IMR-90 (cell line): ENCODE measurements at regions not wholly inside any gene's neighbourhood (a gene's known extent, or its start where the extent isn't known, plus 50 kb on each side); places are given as distances from the start of the nearest gene placed in this dataset.

Source experiments
- ATAC-seq: fragments of 200-7000 bp; cut with Tn5 transposase; 2 replicates; pipeline ENCODE4 v1.9.1; 2020; ENCODE audit warnings: low read depth, mild to moderate bottlenecking, moderate library complexity
- BruUV-seq: library from RNA; stranded (reverse); fragments of 400-500 nt; replicated peaks from 2 replicates; lab custom pipeline; 2021; lab: Mats Ljungman, UMichigan
- CTCF ChIA-PET: fragments of 300-600 bp; formaldehyde crosslinking; extraction: SDS; loops from one replicate; lab custom pipeline; 2021; ENCODE audit warnings: antibody characterized with exemption; lab: Yijun Ruan, JAX
- POLR2A ChIA-PET: fragments of 300-600 bp; sonication (Branson Sonifier 250); formaldehyde crosslinking; loops from one replicate; lab custom pipeline; 2022; ENCODE audit warnings: antibody characterized with exemption; ENCODE audit not compliant: unreplicated experiment; lab: Charles Lee
- DNase-seq: peaks from one replicate; pipeline ENCODE4 v3.0.0; 2013
- H2AFZ ChIP-seq: replicated peaks from 2 replicates; pipeline ENCODE3; 2013; ENCODE audit warnings: low read length, mild to moderate bottlenecking; ENCODE audit not compliant: poor library complexity
- H2AK5ac ChIP-seq: 2 replicates; pipeline ENCODE4 v1.6.1; 2013; ENCODE audit warnings: low read depth, low read length, inconsistent platforms
- H2AK9ac ChIP-seq: replicated peaks from 2 replicates; pipeline ENCODE3; 2013; ENCODE audit warnings: mild to moderate bottlenecking, low read depth, low read length, moderate library complexity; ENCODE audit not compliant: poor library complexity
- H2BK120ac ChIP-seq: 2 replicates; pipeline ENCODE4 v1.6.1; 2013; ENCODE audit warnings: low read depth, low read length, inconsistent platforms
- H2BK15ac ChIP-seq: 3 replicates; pipeline ENCODE4 v1.6.1; 2013; ENCODE audit warnings: low read depth, low read length, inconsistent platforms
- H2BK20ac ChIP-seq: 2 replicates; pipeline ENCODE4 v1.6.1; 2013; ENCODE audit warnings: low read depth, mild to moderate bottlenecking, inconsistent platforms, low read length, moderate library complexity
- H2BK5ac ChIP-seq: 2 replicates; pipeline ENCODE4 v1.6.1; 2013; ENCODE audit warnings: mild to moderate bottlenecking, low read depth, low read length, inconsistent platforms; ENCODE audit not compliant: poor library complexity, severe bottlenecking
- H3K14ac ChIP-seq: replicated peaks from 2 replicates; pipeline ENCODE4 v1.6.1; 2013; ENCODE audit warnings: low read depth, low read length, inconsistent platforms
- H3K18ac ChIP-seq: 2 replicates; pipeline ENCODE4 v1.6.1; 2013; ENCODE audit warnings: low read depth, low read length, control low read depth
- H3K23ac ChIP-seq: 2 replicates; pipeline ENCODE4 v1.6.1; 2013; ENCODE audit warnings: low read depth, low read length, inconsistent platforms
- H3K27ac ChIP-seq: 2 replicates; pipeline ENCODE4 v1.5.1; 2013; ENCODE audit warnings: mild to moderate bottlenecking, control low read depth, low read length; ENCODE audit not compliant: insufficient read depth
- H3K27me3 ChIP-seq: 2 replicates; pipeline ENCODE4 v1.6.1; 2013; ENCODE audit warnings: low read length; ENCODE audit not compliant: control insufficient read depth, insufficient read depth
- H3K36me3 ChIP-seq: 2 replicates; pipeline ENCODE4 v1.6.1; 2013; ENCODE audit warnings: low read length, mixed read lengths; ENCODE audit not compliant: control insufficient read depth, insufficient read depth
- H3K4ac ChIP-seq: 2 replicates; pipeline ENCODE4 v1.6.1; 2013; ENCODE audit warnings: low read depth, low read length, inconsistent platforms
- H3K4me1 ChIP-seq: 2 replicates; pipeline ENCODE4 v1.6.1; 2013; ENCODE audit warnings: low read length, mixed read lengths; ENCODE audit not compliant: control insufficient read depth, insufficient read depth
- H3K4me2 ChIP-seq: 2 replicates; pipeline ENCODE4 v1.6.1; 2013; ENCODE audit warnings: low read depth, mild to moderate bottlenecking, control low read depth, low read length, moderate library complexity
- H3K4me3 ChIP-seq: 2 replicates; pipeline ENCODE4 v1.5.1; 2013; ENCODE audit warnings: low read depth, mild to moderate bottlenecking, control low read depth, low read length, moderate library complexity; ENCODE audit not compliant: insufficient read depth
- H3K56ac ChIP-seq: 2 replicates; pipeline ENCODE4 v1.6.1; 2013; ENCODE audit warnings: low read length, inconsistent platforms; ENCODE audit not compliant: insufficient read depth; ENCODE audit errors: extremely low read depth
- H3K79me1 ChIP-seq, 2 experiments: 2 replicates each; pipeline ENCODE4 v1.6.1; 2013; ENCODE audit warnings: low read length in 2 of 2, inconsistent platforms in 1 of 2, low read depth in 1 of 2
- H3K9ac ChIP-seq: 2 replicates; pipeline ENCODE4 v1.6.1; 2013; ENCODE audit warnings: low read depth, low read length, control low read depth
- H3K9me1 ChIP-seq: 2 replicates; pipeline ENCODE4 v1.6.1; 2013; ENCODE audit warnings: low read length, inconsistent platforms; ENCODE audit not compliant: insufficient read depth
- H3K9me3 ChIP-seq: 2 replicates; pipeline ENCODE4 v1.6.1; 2013; ENCODE audit warnings: low read length; ENCODE audit not compliant: control insufficient read depth, insufficient read depth
- H4K20me1 ChIP-seq: 2 replicates; pipeline ENCODE4 v1.6.1; 2013; ENCODE audit warnings: low read length, inconsistent platforms; ENCODE audit not compliant: insufficient read depth
- H4K5ac ChIP-seq: 2 replicates; pipeline ENCODE4 v1.6.1; 2013; ENCODE audit warnings: mild to moderate bottlenecking, low read depth, low read length, control low read depth
- H4K8ac ChIP-seq, 2 experiments: 2 replicates each; pipeline ENCODE4 v1.6.1; 2013; ENCODE audit warnings: low read depth in 2 of 2, low read length in 2 of 2, control low read depth in 1 of 2, inconsistent platforms in 1 of 2
- H4K91ac ChIP-seq: 2 replicates; pipeline ENCODE4 v1.6.1; 2013; ENCODE audit warnings: low read depth, low read length, inconsistent platforms; ENCODE audit not compliant: insufficient read depth
- BHLHE40 ChIP-seq: fragments of 150-350 bp; IDR thresholded peaks from 2 replicates; pipeline ENCODE4 v1.6.1; 2016; ENCODE audit warnings: mild to moderate bottlenecking, low read depth, low read length
- CHD1 ChIP-seq: IDR thresholded peaks from 2 replicates; pipeline ENCODE4 v1.6.1; 2012; ENCODE audit warnings: low read depth, low read length, improper control_type of control experiment
- ELK1 ChIP-seq: fragments of 150-350 bp; IDR thresholded peaks from 2 replicates; pipeline ENCODE4 v1.6.1; 2016; ENCODE audit warnings: low read depth, mild to moderate bottlenecking, low read length, moderate library complexity, borderline replicate concordance
- FOS ChIP-seq: fragments of 150-350 bp; IDR thresholded peaks from 2 replicates; pipeline ENCODE4 v1.6.1; 2016; ENCODE audit warnings: low read depth, low read length
- MAFK ChIP-seq: IDR thresholded peaks from 2 replicates; pipeline ENCODE4 v1.6.1; 2012; ENCODE audit warnings: low read depth, low read length, improper control_type of control experiment
- MAZ ChIP-seq: IDR thresholded peaks from 2 replicates; pipeline ENCODE4 v1.6.1; 2012; ENCODE audit warnings: low read depth, mild to moderate bottlenecking, low read length, improper control_type of control experiment, moderate library complexity, borderline replicate concordance
- MXI1 ChIP-seq: IDR thresholded peaks from 2 replicates; pipeline ENCODE4 v1.6.1; 2012; ENCODE audit warnings: low read depth, mild to moderate bottlenecking, low read length, moderate library complexity, borderline replicate concordance
- NFE2L2 ChIP-seq: fragments of 150-350 bp; IDR thresholded peaks from 2 replicates; pipeline ENCODE4 v1.6.1; 2016; ENCODE audit warnings: low read depth, mild to moderate bottlenecking, low read length
- POLR2A ChIP-seq: IDR thresholded peaks from 2 replicates; pipeline ENCODE4 v1.6.1; 2012; ENCODE audit warnings: mild to moderate bottlenecking, low read depth, low read length
- RAD21 ChIP-seq: IDR thresholded peaks from 2 replicates; pipeline ENCODE4 v1.6.1; 2012; ENCODE audit warnings: low read length, improper control_type of control experiment
- RCOR1 ChIP-seq: IDR thresholded peaks from 2 replicates; pipeline ENCODE4 v1.6.1; 2012; ENCODE audit warnings: mild to moderate bottlenecking, low read length, improper control_type of control experiment; ENCODE audit not compliant: insufficient replicate concordance
- RFX5 ChIP-seq: IDR thresholded peaks from 2 replicates; pipeline ENCODE4 v1.8.0; 2012; ENCODE audit warnings: low read depth, mild to moderate bottlenecking, low read length, moderate library complexity
- SMC3 ChIP-seq: fragments of 150-350 bp; IDR thresholded peaks from 2 replicates; pipeline ENCODE4 v1.6.1; 2016; ENCODE audit warnings: low read depth, mild to moderate bottlenecking, antibody characterized with exemption, low read length, moderate library complexity
- WGBS, 2 experiments: methylation state at CpG; one replicate each; pipeline versions ENCODE4 v1.1.5 to v1.1.7; 2013; ENCODE audit warnings: missing lambda C conversion rate in 2 of 2; ENCODE audit not compliant: insufficient read length in 1 of 2; ENCODE audit errors: extremely low coverage in 2 of 2; 5-methylcytosine and 5-hydroxymethylcytosine counted together
- dilution Hi-C: fragments of 300-500 bp; cut with HindIII; formaldehyde crosslinking; loops from one replicate; pipeline ENCODE4 v1.14.3; 2018; ENCODE audit warnings: low sequenced_read_pairs; ENCODE audit not compliant: unreplicated experiment
- in situ Hi-C: fragments of 300-500 bp; cut with MboI; formaldehyde crosslinking; loops from 3 replicates; pipeline ENCODE4 v1.14.3; 2019; ENCODE audit warnings: low sequenced_read_pairs, inconsistent platforms, mixed read lengths
- intact Hi-C: fragments of 100-400 bp; cut with micrococcal nuclease; formaldehyde crosslinking; loops from 2 replicates; pipeline ENCODE4 v1.10.0; 2022
- TF ChIP-seq, protein P1 (sequence below): conservative IDR thresholded peaks from 2 replicates; pipeline ENCODE4 v1.5.1; 2012; ENCODE audit warnings: mild to moderate bottlenecking, low read depth, low read length, improper control_type of control experiment
- TF ChIP-seq, protein P2 (sequence below): fragments of 150-350 bp; IDR thresholded peaks from 2 replicates; pipeline ENCODE4 v1.6.1; 2017; ENCODE audit warnings: mild to moderate bottlenecking, antibody characterized with exemption, low read length, low read depth

- ATAC-seq = no peak
- no peaks in the 10 kb centered on the region for H3K27me3 ChIP-seq
- CTCF ChIA-PET = no interaction called here
- H3K36me3 ChIP-seq = no peaks in the 10 kb centered on the region
- no peak overlapping the region for H3K4ac ChIP-seq
- no peak overlapping the region for H2AFZ ChIP-seq
- peak overlapping the region; percentile 55 for H2AK9ac ChIP-seq
- no peak overlapping the region for H2BK20ac ChIP-seq
- H2BK5ac ChIP-seq = no peak overlapping the region
- WGBS, 2 experiments = 58% methylated on average over 41 of the region's 88 CpGs; no CpG with 5 or more reads in 1 of the 2 experiments
- no peak overlapping the region for H3K23ac ChIP-seq
- in situ Hi-C loops = no loop called here
- H4K20me1 ChIP-seq = no peaks in the 10 kb centered on the region
- H3K14ac ChIP-seq = no peak overlapping the region
- dilution Hi-C loops = no loop called here
- no peak overlapping the region for H4K5ac ChIP-seq
- POLR2A ChIA-PET = no interaction called here
- no TSS peak for BruUV-seq
- no peaks in the 10 kb centered on the region for H3K79me1 ChIP-seq
- no peak overlapping the region for H3K27ac ChIP-seq
- no peak overlapping the region for H3K4me3 ChIP-seq
- DNase-seq = no peak
- no peak overlapping the region for H2BK15ac ChIP-seq
- no peak overlapping the region for H4K91ac ChIP-seq
- H3K9me1 ChIP-seq = no peaks in the 10 kb centered on the region
- H2BK120ac ChIP-seq = no peak overlapping the region
- intact Hi-C loops = no loop called here
- no peak overlapping the region for H2AK5ac ChIP-seq
- no peak overlapping the region for H3K4me2 ChIP-seq
- TF ChIP-seq ELK1 = no peak
- TF ChIP-seq MXI1 = no peak
- no peak for TF ChIP-seq RFX5
- TF ChIP-seq SMC3 = no peak
- no peak for TF ChIP-seq NFE2L2
- TF ChIP-seq, protein P1, sequence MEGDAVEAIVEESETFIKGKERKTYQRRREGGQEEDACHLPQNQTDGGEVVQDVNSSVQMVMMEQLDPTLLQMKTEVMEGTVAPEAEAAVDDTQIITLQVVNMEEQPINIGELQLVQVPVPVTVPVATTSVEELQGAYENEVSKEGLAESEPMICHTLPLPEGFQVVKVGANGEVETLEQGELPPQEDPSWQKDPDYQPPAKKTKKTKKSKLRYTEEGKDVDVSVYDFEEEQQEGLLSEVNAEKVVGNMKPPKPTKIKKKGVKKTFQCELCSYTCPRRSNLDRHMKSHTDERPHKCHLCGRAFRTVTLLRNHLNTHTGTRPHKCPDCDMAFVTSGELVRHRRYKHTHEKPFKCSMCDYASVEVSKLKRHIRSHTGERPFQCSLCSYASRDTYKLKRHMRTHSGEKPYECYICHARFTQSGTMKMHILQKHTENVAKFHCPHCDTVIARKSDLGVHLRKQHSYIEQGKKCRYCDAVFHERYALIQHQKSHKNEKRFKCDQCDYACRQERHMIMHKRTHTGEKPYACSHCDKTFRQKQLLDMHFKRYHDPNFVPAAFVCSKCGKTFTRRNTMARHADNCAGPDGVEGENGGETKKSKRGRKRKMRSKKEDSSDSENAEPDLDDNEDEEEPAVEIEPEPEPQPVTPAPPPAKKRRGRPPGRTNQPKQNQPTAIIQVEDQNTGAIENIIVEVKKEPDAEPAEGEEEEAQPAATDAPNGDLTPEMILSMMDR = no peak
- TF ChIP-seq FOS = no peak
- TF ChIP-seq BHLHE40 = no peak
- no peak for TF ChIP-seq CHD1
- TF ChIP-seq POLR2A = no peak
- TF ChIP-seq, protein P2, sequence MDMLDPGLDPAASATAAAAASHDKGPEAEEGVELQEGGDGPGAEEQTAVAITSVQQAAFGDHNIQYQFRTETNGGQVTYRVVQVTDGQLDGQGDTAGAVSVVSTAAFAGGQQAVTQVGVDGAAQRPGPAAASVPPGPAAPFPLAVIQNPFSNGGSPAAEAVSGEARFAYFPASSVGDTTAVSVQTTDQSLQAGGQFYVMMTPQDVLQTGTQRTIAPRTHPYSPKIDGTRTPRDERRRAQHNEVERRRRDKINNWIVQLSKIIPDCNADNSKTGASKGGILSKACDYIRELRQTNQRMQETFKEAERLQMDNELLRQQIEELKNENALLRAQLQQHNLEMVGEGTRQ = no peak
- TF ChIP-seq RAD21 = no peak
- no peak for TF ChIP-seq MAZ
- TF ChIP-seq RCOR1 = no peak
- no peak for TF ChIP-seq MAFK
- H3K4me1 ChIP-seq = no peaks in the 10 kb centered on the region
- no peak overlapping the region for H3K9ac ChIP-seq
- no peak overlapping the region for H3K56ac ChIP-seq
- peaks cover 49% of the 10 kb centered on the region for H3K9me3 ChIP-seq
- no peak overlapping the region for H4K8ac ChIP-seq
- no peak overlapping the region for H3K18ac ChIP-seq
Measured at GRCh38 chr20:29300579-29301551, 1956.6 kb upstream of the DEFB115 start.
